ENCODE measurements at regions not wholly inside any gene's neighbourhood (a gene's known extent, or its start where the extent isn't known, plus 50 kb on each side); places are given as distances from the start of the nearest gene placed in this dataset.

GRCh38 chr15:35771746-35772442 is 225.9 kb upstream of the DPH6 start:
- DNase-seq (ENCODE audit: low read depth): no peak

- DNase-seq (ENCODE audit: low read depth): no peak
Measured at GRCh38 chr15:35774653-35775052, 228.7 kb upstream of the DPH6 start.

GRCh38 chr15:35775471-35775870 is 229.5 kb upstream of the DPH6 start:
- DNase-seq (ENCODE audit: low read depth): no peak

GRCh38 chr15:35777061-35777460 is 231.1 kb upstream of the DPH6 start:
- DNase-seq (ENCODE audit: low read depth): no peak

- DNase-seq (ENCODE audit: low read depth): no peak
Measured at GRCh38 chr15:35783203-35783602, 237.2 kb upstream of the DPH6 start.

- no peak for DNase-seq (ENCODE audit: low read depth)
Measured at GRCh38 chr15:35784745-35785144, 238.8 kb upstream of the DPH6 start.

- no peak for DNase-seq (ENCODE audit: low read depth)
Measured at GRCh38 chr15:35810007-35810406, 264.0 kb upstream of the DPH6 start.

GRCh38 chr15:35813573-35813972 is 267.6 kb upstream of the DPH6 start:
- no peak for DNase-seq (ENCODE audit: low read depth)

GRCh38 chr15:35818846-35819245 is 272.9 kb upstream of the DPH6 start:
- DNase-seq (ENCODE audit: low read depth): no peak

- DNase-seq (ENCODE audit: low read depth): no peak
Measured at GRCh38 chr15:35822153-35822552, 276.2 kb upstream of the DPH6 start.

- DNase-seq (ENCODE audit: low read depth): no peak
Measured at GRCh38 chr15:35827141-35827540, 281.2 kb upstream of the DPH6 start.

GRCh38 chr15:35827911-35828310 is 281.9 kb upstream of the DPH6 start:
- no peak for DNase-seq (ENCODE audit: low read depth)

- no peak for DNase-seq (ENCODE audit: low read depth)
Measured at GRCh38 chr15:35833581-35833980, 287.6 kb upstream of the DPH6 start.

- no peak for DNase-seq (ENCODE audit: low read depth)
Measured at GRCh38 chr15:35834216-35834830, 288.4 kb upstream of the DPH6 start.

GRCh38 chr15:35834866-35835265 is 288.9 kb upstream of the DPH6 start:
- no peak for DNase-seq (ENCODE audit: low read depth)

- DNase-seq (ENCODE audit: low read depth): no peak
Measured at GRCh38 chr15:35838424-35839111, 292.6 kb upstream of the DPH6 start.

- no peak for DNase-seq (ENCODE audit: low read depth)
Measured at GRCh38 chr15:35842631-35843030, 296.7 kb upstream of the DPH6 start.

- DNase-seq (ENCODE audit: low read depth): no peak
Measured at GRCh38 chr15:35843498-35843897, 297.5 kb upstream of the DPH6 start.

GRCh38 chr15:35850284-35850683 is 304.3 kb upstream of the DPH6 start:
- DNase-seq (ENCODE audit: low read depth): no peak

- DNase-seq (ENCODE audit: low read depth): no peak
Measured at GRCh38 chr15:35851491-35851890, 305.5 kb upstream of the DPH6 start.

- DNase-seq (ENCODE audit: low read depth): no peak
Measured at GRCh38 chr15:35852818-35853624, 307.1 kb upstream of the DPH6 start.

- DNase-seq (ENCODE audit: low read depth): no peak
Measured at GRCh38 chr15:35854316-35854715, 308.4 kb upstream of the DPH6 start.

Measured in HS-27A (cell line).